ENCODE measurements at regions not wholly inside any gene's neighbourhood (a gene's known extent, or its start where the extent isn't known, plus 50 kb on each side); places are given as distances from the start of the nearest gene placed in this dataset.

DNA sequence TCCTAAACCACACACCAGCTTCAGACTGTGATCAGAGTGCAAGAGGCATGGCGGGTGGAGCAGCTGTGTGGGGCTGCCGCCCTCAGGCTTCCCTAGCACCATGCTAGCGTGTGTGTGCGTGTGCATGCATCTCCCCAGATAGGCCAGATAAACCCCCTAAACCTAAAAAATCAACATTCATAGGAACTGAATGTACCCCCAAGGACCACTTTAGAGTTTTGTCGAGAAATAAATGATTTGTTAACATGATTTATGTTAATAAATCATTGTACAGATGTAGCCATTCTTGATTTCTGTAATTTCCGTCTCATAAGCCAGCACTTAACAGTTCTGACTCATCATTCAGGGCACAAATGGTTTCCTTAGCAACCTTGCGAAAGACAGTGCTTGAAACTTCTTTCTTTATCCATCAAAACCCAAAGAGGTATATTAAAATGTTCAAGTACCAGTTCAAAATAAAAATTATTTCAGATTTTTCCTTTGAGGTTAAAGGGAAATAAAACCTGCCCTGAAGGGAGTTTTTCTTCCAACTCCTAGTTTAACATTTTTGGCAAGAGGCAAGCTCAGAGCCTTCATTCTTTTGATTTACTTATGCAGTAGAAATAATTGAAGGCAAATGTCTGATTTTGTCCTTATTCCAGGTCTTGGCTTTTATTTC lies 206.2 kb upstream of the RGS6 start:
- peak; percentile 84 for DNase-seq

DNA sequence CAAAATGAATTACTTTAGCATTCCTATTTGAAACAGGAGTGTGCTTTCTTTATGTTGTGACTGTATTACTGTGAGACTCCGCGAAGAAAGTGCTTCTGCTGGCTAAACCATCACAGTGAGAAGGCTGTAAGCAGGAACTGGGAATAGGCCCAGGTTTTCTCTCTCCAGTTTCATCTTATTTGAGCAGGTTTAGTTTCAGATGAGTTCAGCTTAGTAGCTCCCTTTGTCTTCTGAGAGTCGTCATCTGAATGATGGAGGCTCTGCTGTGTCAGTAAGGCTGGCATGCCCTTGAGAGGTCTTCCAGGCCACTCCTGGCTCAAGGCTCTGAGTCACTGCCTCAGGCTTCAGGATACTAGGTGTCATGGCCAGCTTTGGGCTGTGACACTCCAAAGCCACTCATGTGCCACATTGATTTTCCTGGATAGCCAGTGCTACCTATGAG lies 205.6 kb upstream of the RGS6 start:
- peak; percentile 86 for DNase-seq

DNA sequence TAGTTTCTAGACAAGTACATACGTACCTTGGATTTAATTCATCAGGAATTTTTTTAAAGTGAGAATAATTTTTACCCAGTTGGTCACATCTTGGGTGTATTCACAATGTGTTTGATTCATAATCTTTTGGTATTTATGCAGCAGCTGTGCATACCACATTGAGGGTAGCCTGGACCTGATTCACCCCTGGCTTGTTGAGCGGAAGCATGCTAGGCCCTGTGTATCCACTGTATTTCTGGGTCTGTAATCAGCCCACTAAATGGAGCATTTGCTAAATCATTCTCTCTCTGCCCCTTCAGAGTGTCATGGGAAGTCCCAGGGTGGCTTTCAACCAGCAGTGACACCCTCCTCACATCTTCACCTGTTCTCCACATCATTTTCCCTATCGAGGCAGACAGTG lies 203.8 kb upstream of the RGS6 start:
- no peak for DNase-seq

DNA sequence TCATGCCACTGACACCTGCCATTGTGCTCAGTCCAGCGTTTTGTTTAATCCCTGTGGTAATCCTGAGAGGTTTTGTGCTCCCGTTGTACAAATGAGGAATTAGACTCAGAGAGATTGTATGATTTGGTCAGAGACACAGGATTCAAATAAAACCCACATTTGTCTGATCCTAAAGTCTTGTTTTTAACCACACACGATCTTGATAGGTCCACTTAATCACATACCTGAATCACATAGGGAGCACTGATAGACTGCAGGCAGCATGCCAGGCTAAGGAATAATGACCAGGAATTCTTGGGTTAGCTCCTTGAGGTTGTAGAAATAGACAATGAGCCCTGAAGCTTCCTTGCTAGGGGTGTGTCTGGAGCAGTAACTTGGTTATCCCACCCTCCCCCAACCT lies 202.6 kb upstream of the RGS6 start:
- no peak for DNase-seq

DNA sequence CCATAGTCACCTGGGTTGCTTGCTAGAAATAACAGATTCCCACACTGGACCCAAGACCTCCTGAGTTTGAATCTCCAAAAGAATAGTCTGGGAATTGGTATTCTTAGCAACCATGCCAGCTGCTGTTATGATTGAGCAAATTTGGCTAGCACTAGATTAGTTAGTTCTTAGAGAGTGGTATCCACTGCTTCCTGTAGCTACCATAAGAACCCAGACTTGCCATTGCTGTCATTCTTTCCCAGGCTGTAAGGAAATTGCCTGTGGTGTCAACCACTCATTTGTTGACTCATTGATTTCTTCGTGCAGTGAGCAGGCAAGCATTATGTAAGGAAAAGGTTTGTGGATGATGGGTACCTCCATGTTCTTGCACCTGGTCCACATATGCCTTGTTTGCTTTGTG lies 201.8 kb upstream of the RGS6 start:
- DNase-seq, result no peak

DNA sequence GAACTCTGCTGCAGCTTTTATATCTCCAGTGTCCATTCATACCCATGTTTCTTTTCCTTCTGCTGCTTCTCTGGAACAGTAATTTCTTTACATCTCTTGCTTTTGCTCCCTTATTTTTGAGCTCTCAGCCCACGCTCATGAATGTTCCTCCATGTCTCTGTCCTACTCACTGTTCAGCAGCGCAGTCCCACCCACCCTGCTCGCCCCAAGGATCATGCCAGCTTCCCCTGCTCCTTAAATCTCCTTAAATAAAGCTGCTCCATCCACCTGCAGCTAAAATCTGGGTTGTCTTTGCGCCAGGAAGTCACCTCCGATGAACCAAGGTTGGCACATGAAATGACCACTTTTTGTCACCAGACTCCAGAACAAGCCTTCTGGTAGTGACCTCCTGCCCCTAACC lies 201.1 kb upstream of the RGS6 start:
- DNase-seq, result no peak

DNA sequence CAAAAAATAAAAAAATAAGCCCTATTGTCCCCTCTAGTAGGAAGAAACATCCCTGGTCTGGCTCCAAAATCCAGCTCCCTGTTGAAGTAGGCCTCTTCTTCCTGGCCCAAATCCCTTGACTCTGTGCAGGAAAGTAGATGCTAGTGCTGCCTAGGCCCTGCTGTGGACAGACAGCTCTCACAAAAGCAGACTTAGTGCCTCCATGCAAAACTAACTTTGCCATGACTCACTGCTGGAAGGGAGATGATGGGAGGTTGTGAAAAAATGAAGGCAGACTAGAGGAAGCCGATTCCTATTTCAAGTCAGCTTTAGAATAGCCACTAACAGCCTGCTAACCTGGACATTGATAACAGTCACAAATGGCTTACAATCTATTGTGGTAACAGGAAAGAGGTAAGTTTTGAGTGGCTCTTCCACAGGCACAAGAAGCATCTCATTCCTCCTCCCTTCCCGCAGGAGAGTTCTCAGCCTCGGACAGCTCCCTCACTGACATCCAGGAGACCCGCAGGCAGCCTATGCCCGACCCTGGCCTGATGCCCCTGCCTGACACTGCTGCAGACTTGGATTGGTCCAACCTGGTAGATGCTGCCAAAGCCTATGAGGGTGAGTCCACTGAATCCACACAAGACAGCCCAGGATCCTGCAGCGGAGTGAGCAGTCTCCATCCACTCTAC lies 198.9 kb upstream of the RGS6 start:
- DNase-seq, result no peak

DNA sequence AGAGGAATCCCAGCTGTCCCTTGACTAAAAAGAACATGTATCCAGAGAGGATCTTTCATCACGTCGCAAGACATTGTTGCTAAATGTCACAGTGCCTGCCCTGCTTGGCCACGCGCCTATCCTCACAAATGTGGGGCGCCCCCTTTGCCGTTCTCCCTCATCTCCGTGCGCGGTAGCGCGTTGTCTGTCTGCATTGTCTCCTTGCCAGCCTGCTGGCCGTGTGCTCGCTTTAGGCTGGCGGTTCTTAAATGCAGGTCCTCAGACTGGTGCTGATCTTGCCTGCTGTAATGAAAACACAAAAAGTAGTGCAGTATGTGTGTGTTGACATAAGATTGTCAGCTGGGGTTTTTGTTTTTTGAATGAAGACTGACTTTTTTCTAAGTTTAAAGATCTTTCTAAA lies 198.2 kb upstream of the RGS6 start:
- no peak for DNase-seq

DNA sequence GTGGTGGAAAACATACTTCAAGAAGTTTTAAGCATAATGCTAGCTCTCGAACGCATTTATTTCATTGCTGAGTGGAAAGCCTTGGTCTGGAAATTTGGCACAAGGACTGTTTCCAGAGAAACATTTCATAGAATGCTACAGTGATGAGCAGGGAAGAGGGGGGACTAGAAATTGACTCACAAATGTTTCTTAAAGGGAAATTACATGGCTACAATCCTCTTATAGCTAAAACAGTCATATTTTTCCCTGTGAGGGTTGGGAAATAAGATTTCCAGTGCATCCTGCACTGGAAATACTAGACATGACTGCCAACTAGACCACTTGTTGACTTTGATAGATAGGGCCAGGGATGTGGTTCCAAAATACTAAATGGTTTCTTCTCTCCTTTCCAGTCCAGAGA lies 197.3 kb upstream of the RGS6 start:
- DNase-seq, result no peak

DNA sequence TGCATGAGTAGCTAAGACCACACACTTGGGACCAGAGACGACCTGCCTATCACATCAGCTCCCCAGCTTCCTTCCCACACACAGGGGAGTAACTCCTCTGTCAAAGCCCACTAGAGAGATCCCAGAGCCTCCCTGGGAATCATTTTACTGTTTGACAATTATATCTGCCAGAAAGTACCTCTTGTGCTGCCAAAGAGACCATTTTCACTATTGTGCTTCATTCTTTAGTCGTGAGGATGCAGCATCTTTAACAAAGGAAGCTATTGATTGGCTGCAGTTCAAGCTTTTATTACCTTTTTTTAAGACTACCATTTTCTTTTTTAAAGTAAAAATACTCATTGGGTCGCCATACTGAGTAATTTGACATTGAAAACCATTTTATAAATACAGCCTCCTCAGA lies 194.5 kb upstream of the RGS6 start:
- DNase-seq, result no peak

DNA sequence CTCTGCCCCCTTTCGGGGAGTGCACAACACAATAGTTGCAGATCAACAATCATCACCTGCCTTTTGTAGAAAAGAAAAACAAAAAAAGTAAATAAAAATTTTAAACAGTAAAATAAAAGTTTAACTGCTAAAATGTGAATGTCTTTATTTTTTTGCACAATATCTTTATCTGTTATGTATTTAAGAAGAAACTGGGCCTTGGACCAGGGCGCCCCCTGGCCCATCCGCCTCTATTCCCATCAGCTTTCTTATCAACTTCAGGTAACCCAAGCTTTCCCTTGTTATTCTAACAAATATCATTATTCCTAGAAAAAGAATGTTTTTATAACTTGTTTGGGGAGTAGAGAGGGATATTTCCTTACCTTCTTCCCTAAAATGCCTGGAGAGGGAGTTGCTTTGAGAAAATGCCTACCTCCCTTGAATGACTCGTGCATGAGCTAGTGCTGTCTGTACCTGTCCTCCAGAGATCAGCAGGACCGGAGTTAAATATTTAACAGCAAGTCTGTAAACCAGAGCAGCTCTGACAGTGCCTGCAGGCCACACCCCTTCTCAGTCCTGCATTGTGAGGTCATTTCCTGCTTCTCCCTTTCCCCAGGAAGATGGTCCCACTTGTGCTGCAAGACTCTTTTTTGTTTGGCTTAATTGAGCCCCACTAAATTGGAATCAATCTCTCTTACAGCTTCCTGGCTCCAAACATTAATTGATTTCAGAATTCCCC lies 192.8 kb upstream of the RGS6 start:
- no peak for DNase-seq

DNA sequence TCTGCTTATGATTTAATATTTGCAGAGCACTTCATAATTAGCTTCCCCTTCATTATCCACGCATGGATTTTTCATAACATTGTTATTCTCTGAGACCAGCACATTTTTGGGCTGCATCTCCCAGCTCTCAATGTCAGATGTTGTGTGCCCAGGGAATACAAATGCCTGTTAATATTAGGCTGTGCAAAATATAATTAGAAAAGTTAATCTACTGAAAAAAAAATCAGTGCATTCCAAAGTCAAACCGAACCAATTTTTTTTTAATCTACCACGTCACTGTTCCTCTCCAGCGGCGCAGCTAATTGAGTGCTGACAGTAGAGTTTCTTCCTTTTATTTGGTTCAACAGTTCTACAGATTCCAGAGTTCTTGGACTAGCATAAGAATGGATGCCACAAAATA lies 191.0 kb upstream of the RGS6 start:
- no peak for DNase-seq

DNA sequence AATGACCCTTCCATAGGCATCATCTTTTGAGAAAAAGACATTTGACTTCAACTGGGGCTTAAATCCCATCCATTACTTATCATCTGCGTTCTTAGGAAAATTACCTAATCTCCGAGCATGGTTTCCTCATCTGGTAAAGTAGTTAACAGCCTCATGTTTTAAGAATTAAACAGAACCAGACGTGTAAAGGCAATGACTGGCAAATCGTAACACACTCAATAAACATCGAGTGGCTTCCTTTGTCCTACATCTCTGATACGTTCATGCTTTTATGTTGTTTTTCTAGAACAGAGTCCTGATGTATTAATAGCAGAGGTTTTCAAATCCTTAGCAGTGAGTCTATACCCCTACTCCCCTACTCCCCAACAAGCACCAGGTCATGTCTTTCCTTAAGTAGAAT lies 189.7 kb upstream of the RGS6 start:
- no peak for DNase-seq

DNA sequence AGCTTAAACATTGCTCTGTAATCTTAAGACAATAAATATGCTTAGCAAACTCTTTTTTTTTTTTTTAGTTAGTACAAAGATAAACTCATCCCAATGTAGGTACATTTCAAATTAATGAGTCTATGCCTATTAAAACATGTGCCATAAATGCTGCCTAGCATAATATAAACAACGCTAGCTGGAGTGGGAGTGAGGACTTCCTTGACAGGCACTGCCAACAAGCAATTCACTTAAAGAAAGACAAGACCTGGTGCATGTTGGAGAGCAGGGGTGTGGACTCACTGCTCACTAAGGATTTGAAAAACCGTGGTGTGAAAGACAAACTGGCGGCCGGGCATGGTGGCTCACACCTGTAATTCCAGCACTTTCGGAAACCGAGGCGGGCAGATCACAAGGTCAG lies 187.2 kb upstream of the RGS6 start:
- DNase-seq, result no peak

DNA sequence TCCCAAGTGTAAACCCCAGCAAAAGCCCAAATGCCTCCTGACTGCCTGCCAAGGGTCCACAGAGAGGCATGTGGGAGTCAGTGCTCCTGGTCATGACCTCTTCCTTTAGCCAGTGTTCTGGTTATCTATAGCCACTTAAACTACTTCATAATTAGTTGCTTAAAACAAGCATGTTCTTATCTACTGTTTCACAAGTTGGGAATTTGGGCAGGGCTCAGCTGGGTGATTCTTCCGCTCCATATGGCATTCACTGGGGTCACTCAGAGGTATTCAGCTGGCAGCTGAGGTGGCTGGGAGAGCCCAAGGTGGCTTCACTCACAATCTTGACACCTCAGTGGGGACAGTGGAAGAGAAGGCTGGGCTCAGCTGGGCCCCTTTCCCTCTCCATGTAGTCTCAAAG lies 184.0 kb upstream of the RGS6 start:
- DNase-seq, result no peak

DNA sequence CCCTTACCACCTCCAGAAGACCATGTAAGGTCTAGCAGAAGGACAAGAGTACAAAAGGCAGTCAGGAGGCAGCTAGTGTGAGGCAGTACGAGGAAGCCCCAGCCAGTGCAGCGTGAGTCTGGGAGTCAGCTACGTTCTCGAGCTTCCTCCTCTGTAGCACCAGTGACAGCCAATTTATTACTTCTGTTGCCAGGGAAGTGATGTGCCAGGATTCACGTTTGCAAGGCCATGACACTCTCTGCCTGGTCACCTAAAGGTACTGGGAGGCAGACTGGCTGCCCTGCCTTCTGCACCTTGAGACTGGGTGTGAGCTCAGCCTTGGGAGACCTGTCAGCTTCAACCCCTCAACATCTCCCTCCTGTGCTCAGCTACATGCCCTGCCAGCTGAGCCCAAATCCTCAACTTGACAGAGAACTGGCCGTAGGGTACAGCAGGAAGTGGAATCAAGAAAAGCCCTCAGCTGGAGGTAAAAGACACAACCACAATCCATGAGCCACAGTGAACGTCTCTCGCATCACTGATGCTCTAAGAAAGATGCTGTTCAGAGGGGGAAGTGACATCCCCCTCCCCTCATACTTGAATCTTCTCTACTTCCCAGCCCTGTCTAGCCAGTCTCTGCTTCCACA lies 182.5 kb upstream of the RGS6 start:
- no peak for DNase-seq

DNA sequence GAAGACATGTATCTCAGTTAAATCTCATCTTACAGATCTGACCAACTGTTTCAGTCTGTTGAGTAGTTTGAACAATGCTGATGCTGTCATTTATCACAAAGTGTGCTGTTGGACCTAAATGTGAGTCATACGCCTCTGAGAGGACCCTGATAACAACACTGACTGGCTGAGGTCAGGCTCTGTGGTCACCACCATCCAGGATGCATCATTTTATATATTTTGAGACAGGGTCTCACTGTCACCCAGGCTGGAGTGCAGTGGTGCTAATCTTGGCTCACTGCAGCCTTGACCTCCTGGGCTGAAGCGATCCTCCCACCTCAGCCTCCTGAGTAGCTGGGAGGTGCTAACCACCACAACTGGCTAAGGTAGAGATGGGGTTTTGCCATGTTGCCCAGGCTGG lies 181.0 kb upstream of the RGS6 start:
- DNase-seq, result no peak

DNA sequence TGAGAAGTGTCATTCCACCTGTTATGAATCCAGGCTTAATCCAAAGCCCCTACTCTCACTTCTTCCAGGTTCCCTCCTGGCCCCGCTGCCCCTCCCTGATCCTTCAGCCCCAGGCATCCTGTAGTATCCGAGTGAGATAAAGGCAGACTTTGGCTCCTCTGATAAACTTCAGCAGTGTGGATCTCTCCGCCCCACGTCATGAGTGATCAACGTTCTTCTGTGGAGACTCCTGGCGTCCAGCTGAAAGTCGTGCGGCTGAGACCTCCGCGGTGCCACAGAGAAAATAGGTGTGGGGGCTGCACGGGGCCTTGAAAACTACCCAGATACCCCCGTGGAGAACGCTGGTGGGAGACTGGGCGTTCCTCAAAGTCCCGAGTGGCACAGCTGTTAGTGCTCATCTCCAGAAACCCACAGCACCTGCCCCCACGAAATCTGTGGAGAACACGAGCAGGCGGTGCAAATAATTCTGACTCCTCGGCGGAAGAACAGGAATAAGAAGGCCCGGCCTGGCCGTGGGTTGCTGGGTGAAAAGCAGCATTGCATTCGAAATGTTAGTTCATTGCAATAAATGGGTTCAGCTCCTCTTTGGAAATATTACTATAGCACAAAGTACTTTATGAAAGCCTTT lies 180.0 kb upstream of the RGS6 start:
- no peak for DNase-seq

DNA sequence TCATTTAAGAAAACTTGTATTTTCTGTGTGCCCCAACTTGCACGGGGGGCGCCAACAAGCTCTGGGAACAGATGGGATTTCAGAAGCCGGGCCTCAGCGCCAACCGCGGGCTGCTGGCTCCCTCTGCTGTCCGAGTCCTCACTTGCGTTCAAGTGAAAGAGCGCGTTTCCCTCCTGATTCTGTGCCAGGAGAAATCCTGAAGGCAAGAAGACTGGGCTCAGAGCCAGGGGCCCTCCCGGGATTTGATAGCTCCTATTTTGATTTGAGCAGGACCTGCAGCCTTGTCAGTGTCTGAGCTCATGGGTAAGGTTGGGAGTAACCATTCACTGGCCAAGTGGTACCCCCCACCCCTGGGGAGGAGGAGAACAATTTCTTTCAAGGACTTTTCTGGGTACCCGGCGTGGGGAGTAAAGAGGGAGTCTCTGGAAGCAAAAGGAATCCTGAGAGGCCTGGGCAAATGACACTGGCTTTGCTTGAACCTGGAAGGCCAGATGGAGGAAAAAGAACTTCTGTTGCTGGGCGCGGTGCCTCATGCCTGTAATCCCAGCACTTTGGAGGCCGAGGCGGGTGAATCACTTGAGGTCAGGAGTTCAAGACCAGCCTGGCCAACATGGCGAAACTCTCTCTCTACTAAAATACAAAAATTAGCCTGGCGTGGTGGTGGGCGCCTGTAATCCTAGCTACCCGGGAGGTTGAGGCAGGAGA lies 179.0 kb upstream of the RGS6 start:
- DNase-seq, result peak; percentile 99

DNA sequence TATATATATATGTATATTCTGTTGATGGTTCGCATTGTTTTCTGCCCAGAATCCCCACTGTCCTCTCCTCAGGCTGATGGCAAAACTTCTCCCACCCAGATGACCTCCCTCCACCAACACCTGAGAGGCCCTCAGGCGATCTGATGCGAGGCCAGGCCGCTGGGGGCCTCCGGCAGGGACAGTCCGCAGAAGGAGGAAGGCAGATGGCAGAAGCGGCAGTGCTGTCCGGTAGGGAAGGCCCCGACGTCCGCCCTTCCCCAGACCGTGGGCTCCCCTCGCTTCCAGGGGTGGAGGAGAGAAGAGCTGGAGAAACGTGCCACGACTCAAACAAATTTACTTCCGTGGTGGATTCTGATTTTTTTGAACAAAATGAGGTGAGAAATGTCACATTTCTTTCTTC lies 178.3 kb upstream of the RGS6 start:
- no peak for DNase-seq

DNA sequence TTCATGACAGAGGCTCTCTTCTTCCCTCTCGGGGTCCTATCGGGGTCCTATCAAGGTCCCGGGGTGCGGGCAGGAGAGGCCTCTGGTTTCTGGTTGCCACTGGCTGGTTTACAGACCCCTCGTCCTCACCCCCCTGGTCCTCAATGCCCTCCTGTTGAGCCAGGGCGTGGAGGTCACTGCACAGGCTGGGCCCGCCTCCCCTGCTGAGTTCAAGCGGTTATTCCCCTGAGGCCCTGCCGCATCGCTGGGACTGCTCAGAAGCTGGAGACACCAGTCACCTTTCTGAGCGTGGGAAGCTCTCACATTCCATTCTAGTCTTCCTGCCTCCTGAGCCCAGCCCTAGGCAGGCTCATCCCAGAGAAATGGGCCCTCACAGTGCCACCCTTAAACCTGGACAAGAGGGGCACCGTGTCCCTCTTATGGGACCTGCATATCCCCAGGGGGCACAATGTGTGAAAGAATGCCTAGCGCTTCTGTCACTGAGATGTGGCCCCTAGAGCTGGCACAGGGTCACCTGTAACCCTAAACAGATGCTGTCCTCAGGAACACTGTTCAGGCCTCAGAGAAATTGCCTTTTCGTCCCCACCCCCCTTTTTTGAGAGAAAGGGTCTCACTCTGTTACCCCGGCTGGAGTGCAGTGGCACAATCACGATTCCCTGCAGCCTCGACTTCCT lies 177.7 kb upstream of the RGS6 start:
- DNase-seq, result no peak

Data from DMS79 treated with DMSO at 0.1 percent for 48 hours (cell line).